ENCODE measurements at regions not wholly inside any gene's neighbourhood (a gene's known extent, or its start where the extent isn't known, plus 50 kb on each side); places are given as distances from the start of the nearest gene placed in this dataset.

GRCh38 chr9:105055917-105056316 lies 128.0 kb upstream of the ABCA1 start:
- Histone ChIP-seq H3K4me3 (ENCODE audit: low read depth in 1 of 2, low read length in 2 of 2) (no peak overlapping the region), H3K27me3 (ENCODE audit: control insufficient read depth in 1 of 2, insufficient read depth in 2 of 2, low read length in 2 of 2) (no peaks in the 10 kb centered on the region), H3K4me1 (ENCODE audit: control insufficient read depth in 1 of 2, insufficient read depth in 2 of 2, low read length in 2 of 2) (no peaks in the 10 kb centered on the region), H3K9ac (ENCODE audit: low read depth in 1 of 2, low read length in 2 of 2) (no peak overlapping the region), H3K36me3 (ENCODE audit: control insufficient read depth in 1 of 2, insufficient read depth in 2 of 2, low read length in 2 of 2) (no peaks in the 10 kb centered on the region), H3K9me3 (ENCODE audit: control insufficient read depth in 1 of 2, low read length in 2 of 2) (peaks cover 0 to 4% of the 10 kb centered on the region in 2 donors), H3K27ac (ENCODE audit: low read depth, low read length) (no peak overlapping the region)

GRCh38 chr9:105057551-105057950 lies 129.6 kb upstream of the ABCA1 start:
- Histone ChIP-seq H3K27ac (ENCODE audit: low read depth, low read length) (no peak overlapping the region), H3K36me3 (ENCODE audit: control insufficient read depth in 1 of 2, insufficient read depth in 2 of 2, low read length in 2 of 2) (no peaks in the 10 kb centered on the region), H3K4me1 (ENCODE audit: control insufficient read depth in 1 of 2, insufficient read depth in 2 of 2, low read length in 2 of 2) (no peaks in the 10 kb centered on the region), H3K4me3 (ENCODE audit: low read depth in 1 of 2, low read length in 2 of 2) (no peak overlapping the region), H3K9me3 (ENCODE audit: control insufficient read depth in 1 of 2, low read length in 2 of 2) (peaks cover 0 to 4% of the 10 kb centered on the region in 2 donors), H3K9ac (ENCODE audit: low read depth in 1 of 2, low read length in 2 of 2) (no peak overlapping the region), H3K27me3 (ENCODE audit: control insufficient read depth in 1 of 2, insufficient read depth in 2 of 2, low read length in 2 of 2) (no peaks in the 10 kb centered on the region)

GRCh38 chr9:105059252-105059651 lies 131.3 kb upstream of the ABCA1 start:
- H3K27ac ChIP-seq (ENCODE audit: low read depth, low read length), result no peak overlapping the region
- no peaks in the 10 kb centered on the region for H3K27me3 ChIP-seq (ENCODE audit: control insufficient read depth in 1 of 2, insufficient read depth in 2 of 2, low read length in 2 of 2)
- peaks cover 8 to 9% of the 10 kb centered on the region in 2 donors for H3K4me1 ChIP-seq (ENCODE audit: control insufficient read depth in 1 of 2, insufficient read depth in 2 of 2, low read length in 2 of 2)
- H3K4me3 ChIP-seq (ENCODE audit: low read depth in 1 of 2, low read length in 2 of 2), result no peak overlapping the region
- no peaks in the 10 kb centered on the region for H3K36me3 ChIP-seq (ENCODE audit: control insufficient read depth in 1 of 2, insufficient read depth in 2 of 2, low read length in 2 of 2)
- no peak overlapping the region for H3K9ac ChIP-seq (ENCODE audit: low read depth in 1 of 2, low read length in 2 of 2)
- no peaks in the 10 kb centered on the region for H3K9me3 ChIP-seq (ENCODE audit: control insufficient read depth in 1 of 2, low read length in 2 of 2)

GRCh38 chr9:105062222-105062855 lies 134.4 kb upstream of the ABCA1 start:
- H3K27ac ChIP-seq (ENCODE audit: low read depth, low read length), result no peak overlapping the region
- H3K9ac ChIP-seq (ENCODE audit: low read depth in 1 of 2, low read length in 2 of 2), result no peak overlapping the region
- no peaks in the 10 kb centered on the region for H3K36me3 ChIP-seq (ENCODE audit: control insufficient read depth in 1 of 2, insufficient read depth in 2 of 2, low read length in 2 of 2)
- no peaks in the 10 kb centered on the region for H3K27me3 ChIP-seq (ENCODE audit: control insufficient read depth in 1 of 2, insufficient read depth in 2 of 2, low read length in 2 of 2)
- peaks cover 22 to 34% of the 10 kb centered on the region in 2 donors for H3K4me1 ChIP-seq (ENCODE audit: control insufficient read depth in 1 of 2, insufficient read depth in 2 of 2, low read length in 2 of 2)
- no peaks in the 10 kb centered on the region for H3K9me3 ChIP-seq (ENCODE audit: control insufficient read depth in 1 of 2, low read length in 2 of 2)
- H3K4me3 ChIP-seq (ENCODE audit: low read depth in 1 of 2, low read length in 2 of 2), result no peak overlapping the region

- Histone ChIP-seq H3K9me3 (ENCODE audit: control insufficient read depth in 1 of 2, low read length in 2 of 2) (no peaks in the 10 kb centered on the region), H3K9ac (ENCODE audit: low read depth in 1 of 2, low read length in 2 of 2) (peak overlapping the region in 1 of 2 donors; percentile 36), H3K4me1 (ENCODE audit: control insufficient read depth in 1 of 2, insufficient read depth in 2 of 2, low read length in 2 of 2) (peaks cover 22 to 37% of the 10 kb centered on the region in 2 donors), H3K36me3 (ENCODE audit: control insufficient read depth in 1 of 2, insufficient read depth in 2 of 2, low read length in 2 of 2) (no peaks in the 10 kb centered on the region), H3K27me3 (ENCODE audit: control insufficient read depth in 1 of 2, insufficient read depth in 2 of 2, low read length in 2 of 2) (no peaks in the 10 kb centered on the region), H3K4me3 (ENCODE audit: low read depth in 1 of 2, low read length in 2 of 2) (peak overlapping the region; percentile 37 to 46), H3K27ac (ENCODE audit: low read depth, low read length) (peak overlapping the region; percentile 58)
These were observed 136.5 kb upstream of the ABCA1 start for GRCh38 chr9:105064248-105065097.

GRCh38 chr9:105065098-105066088 lies 137.4 kb upstream of the ABCA1 start:
- no peaks in the 10 kb centered on the region for H3K36me3 ChIP-seq (ENCODE audit: control insufficient read depth in 1 of 2, insufficient read depth in 2 of 2, low read length in 2 of 2)
- no peaks in the 10 kb centered on the region for H3K9me3 ChIP-seq (ENCODE audit: control insufficient read depth in 1 of 2, low read length in 2 of 2)
- H3K4me1 ChIP-seq (ENCODE audit: control insufficient read depth in 1 of 2, insufficient read depth in 2 of 2, low read length in 2 of 2), result peaks cover 22 to 37% of the 10 kb centered on the region in 2 donors
- no peaks in the 10 kb centered on the region for H3K27me3 ChIP-seq (ENCODE audit: control insufficient read depth in 1 of 2, insufficient read depth in 2 of 2, low read length in 2 of 2)
- peak overlapping the region in 1 of 2 donors; percentile 46 for H3K4me3 ChIP-seq (ENCODE audit: low read depth in 1 of 2, low read length in 2 of 2)
- H3K27ac ChIP-seq (ENCODE audit: low read depth, low read length), result peak overlapping the region; percentile 15
- peak overlapping the region in 1 of 2 donors; percentile 36 for H3K9ac ChIP-seq (ENCODE audit: low read depth in 1 of 2, low read length in 2 of 2)

GRCh38 chr9:105066275-105066865 lies 138.4 kb upstream of the ABCA1 start:
- H3K4me1 ChIP-seq (ENCODE audit: control insufficient read depth in 1 of 2, insufficient read depth in 2 of 2, low read length in 2 of 2), result peaks cover 22 to 37% of the 10 kb centered on the region in 2 donors
- no peaks in the 10 kb centered on the region for H3K27me3 ChIP-seq (ENCODE audit: control insufficient read depth in 1 of 2, insufficient read depth in 2 of 2, low read length in 2 of 2)
- no peaks in the 10 kb centered on the region for H3K36me3 ChIP-seq (ENCODE audit: control insufficient read depth in 1 of 2, insufficient read depth in 2 of 2, low read length in 2 of 2)
- H3K9me3 ChIP-seq (ENCODE audit: control insufficient read depth in 1 of 2, low read length in 2 of 2), result no peaks in the 10 kb centered on the region
- no peak overlapping the region for H3K27ac ChIP-seq (ENCODE audit: low read depth, low read length)
- no peak overlapping the region for H3K9ac ChIP-seq (ENCODE audit: low read depth in 1 of 2, low read length in 2 of 2)
- no peak overlapping the region for H3K4me3 ChIP-seq (ENCODE audit: low read depth in 1 of 2, low read length in 2 of 2)

- no peaks in the 10 kb centered on the region for H3K27me3 ChIP-seq (ENCODE audit: control insufficient read depth in 1 of 2, insufficient read depth in 2 of 2, low read length in 2 of 2)
- H3K4me1 ChIP-seq (ENCODE audit: control insufficient read depth in 1 of 2, insufficient read depth in 2 of 2, low read length in 2 of 2), result peaks cover 22 to 37% of the 10 kb centered on the region in 2 donors
These were observed 140.1 kb upstream of the ABCA1 start for GRCh38 chr9:105067895-105068580.

GRCh38 chr9:105069285-105069684 lies 141.3 kb upstream of the ABCA1 start:
- Histone ChIP-seq H3K27ac (ENCODE audit: low read depth, low read length) (no peak overlapping the region), H3K4me1 (ENCODE audit: control insufficient read depth in 1 of 2, insufficient read depth in 2 of 2, low read length in 2 of 2) (peaks cover 14 to 28% of the 10 kb centered on the region in 2 donors), H3K4me3 (ENCODE audit: low read depth in 1 of 2, low read length in 2 of 2) (no peak overlapping the region), H3K36me3 (ENCODE audit: control insufficient read depth in 1 of 2, insufficient read depth in 2 of 2, low read length in 2 of 2) (no peaks in the 10 kb centered on the region), H3K9me3 (ENCODE audit: control insufficient read depth in 1 of 2, low read length in 2 of 2) (no peaks in the 10 kb centered on the region), H3K27me3 (ENCODE audit: control insufficient read depth in 1 of 2, insufficient read depth in 2 of 2, low read length in 2 of 2) (no peaks in the 10 kb centered on the region), H3K9ac (ENCODE audit: low read depth in 1 of 2, low read length in 2 of 2) (no peak overlapping the region)

More at GRCh38 chr9:105067895-105068580, 140.1 kb upstream of the ABCA1 start:
- Histone ChIP-seq H3K4me3 (ENCODE audit: low read depth in 1 of 2, low read length in 2 of 2) (no peak overlapping the region), H3K27ac (ENCODE audit: low read depth, low read length) (no peak overlapping the region), H3K9me3 (ENCODE audit: control insufficient read depth in 1 of 2, low read length in 2 of 2) (no peaks in the 10 kb centered on the region), H3K9ac (ENCODE audit: low read depth in 1 of 2, low read length in 2 of 2) (no peak overlapping the region), H3K36me3 (ENCODE audit: control insufficient read depth in 1 of 2, insufficient read depth in 2 of 2, low read length in 2 of 2) (no peaks in the 10 kb centered on the region)

Data from duodenal mucosa (tissue), 2 donors.